Panc1 (cell line): ENCODE measurements at regions not wholly inside any gene's neighbourhood (a gene's known extent, or its start where the extent isn't known, plus 50 kb on each side); places are given as distances from the start of the nearest gene placed in this dataset.

Experiments used
- POLR2AphosphoS5 ChIP-seq: IDR thresholded peaks from 2 replicates; pipeline ENCODE4 v1.6.1; 2012; ENCODE audit warnings: mild to moderate bottlenecking, low read depth, low read length, moderate library complexity
- REST ChIP-seq, 2 experiments: IDR thresholded peaks; 2 replicates each; pipeline ENCODE4 v1.6.1; 2011 to 2012; ENCODE audit warnings: low read depth in 2 of 2, control low read depth in 1 of 2, low read length in 1 of 2, mild to moderate bottlenecking in 1 of 2, moderate library complexity in 1 of 2; ENCODE audit not compliant: insufficient read depth in 1 of 2
- TF ChIP-seq, protein P1 (sequence below): fragments of 450-650 bp; IDR thresholded peaks from 2 replicates; pipeline ENCODE4 v1.5.1; 2017; ENCODE audit warnings: mild to moderate bottlenecking

DNA sequence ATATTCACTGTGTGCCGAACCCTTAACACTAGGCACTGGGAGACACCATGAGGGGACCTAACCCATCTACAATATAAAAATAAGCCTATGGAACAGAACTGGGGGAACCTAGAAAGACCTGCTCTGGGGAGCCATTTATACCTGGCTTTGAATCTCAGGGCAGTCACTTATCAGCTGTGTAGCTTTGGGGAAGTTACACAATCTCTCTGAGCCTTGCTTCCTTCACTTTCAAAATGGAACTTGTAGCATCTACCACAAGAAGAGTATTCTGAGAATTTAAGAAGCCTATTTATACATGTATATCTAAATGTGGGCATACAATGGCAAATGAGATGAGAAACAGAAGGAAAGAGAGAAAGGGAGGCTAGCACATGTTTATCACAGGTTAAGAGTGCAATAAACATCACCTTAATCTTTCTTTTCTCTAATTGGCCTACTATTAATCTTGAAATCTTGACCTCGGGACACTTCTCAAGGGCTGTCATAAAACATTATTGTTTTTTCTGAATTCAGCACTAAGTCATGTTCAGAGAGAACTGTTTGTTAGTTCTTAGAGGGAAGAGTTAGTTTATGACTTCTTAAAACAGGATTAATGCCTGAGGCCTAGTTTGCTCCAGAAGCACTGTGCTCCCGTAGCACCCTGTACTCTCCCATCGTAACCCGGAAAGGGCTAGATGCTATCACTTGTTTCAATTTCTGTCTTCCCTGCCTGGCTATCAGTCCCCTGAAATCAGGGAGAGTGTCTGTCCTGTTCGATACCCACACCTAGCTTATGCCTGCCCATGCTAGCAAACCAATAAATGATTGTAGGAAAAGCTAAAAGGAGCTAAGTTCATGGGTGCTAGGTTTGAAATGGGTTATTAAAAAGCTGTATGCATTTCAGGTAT, 606.4 kb upstream of the CLINT1 start:
- TF ChIP-seq, protein P1, sequence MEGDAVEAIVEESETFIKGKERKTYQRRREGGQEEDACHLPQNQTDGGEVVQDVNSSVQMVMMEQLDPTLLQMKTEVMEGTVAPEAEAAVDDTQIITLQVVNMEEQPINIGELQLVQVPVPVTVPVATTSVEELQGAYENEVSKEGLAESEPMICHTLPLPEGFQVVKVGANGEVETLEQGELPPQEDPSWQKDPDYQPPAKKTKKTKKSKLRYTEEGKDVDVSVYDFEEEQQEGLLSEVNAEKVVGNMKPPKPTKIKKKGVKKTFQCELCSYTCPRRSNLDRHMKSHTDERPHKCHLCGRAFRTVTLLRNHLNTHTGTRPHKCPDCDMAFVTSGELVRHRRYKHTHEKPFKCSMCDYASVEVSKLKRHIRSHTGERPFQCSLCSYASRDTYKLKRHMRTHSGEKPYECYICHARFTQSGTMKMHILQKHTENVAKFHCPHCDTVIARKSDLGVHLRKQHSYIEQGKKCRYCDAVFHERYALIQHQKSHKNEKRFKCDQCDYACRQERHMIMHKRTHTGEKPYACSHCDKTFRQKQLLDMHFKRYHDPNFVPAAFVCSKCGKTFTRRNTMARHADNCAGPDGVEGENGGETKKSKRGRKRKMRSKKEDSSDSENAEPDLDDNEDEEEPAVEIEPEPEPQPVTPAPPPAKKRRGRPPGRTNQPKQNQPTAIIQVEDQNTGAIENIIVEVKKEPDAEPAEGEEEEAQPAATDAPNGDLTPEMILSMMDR, result no peak
- no peak for TF ChIP-seq POLR2AphosphoS5
- no peak for TF ChIP-seq REST (IDR thresholded peaks at IDR 0.05; ENCODE audit: insufficient read depth in 1 of 2, low read depth in 2 of 2, low read length in 1 of 2)
